ENCODE measurements at regions not wholly inside any gene's neighbourhood (a gene's known extent, or its start where the extent isn't known, plus 50 kb on each side); places are given as distances from the start of the nearest gene placed in this dataset.
"Not testable (repeated sequence)": the region's sequence is repeated elsewhere in the genome, so short reads cannot be mapped to it uniquely, and the experiment has no call there.

DNA sequence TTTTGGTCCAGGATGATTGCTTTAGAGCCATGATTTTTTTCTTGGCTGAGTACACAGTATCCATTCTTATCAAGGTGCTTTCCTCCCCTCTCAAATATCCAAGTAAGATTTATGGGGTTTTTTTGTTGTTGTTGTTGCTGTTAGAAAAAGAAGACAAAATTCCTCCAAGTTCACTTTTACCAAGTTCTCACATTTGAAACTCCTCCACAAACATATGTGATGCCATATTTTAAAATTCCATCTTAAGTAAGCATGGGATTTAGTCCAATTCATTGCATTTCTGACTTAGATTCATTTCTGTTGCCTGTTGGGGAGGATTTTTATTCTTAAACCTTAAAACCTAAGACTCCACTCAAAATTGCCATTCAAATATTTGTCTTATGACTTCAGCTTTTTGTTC, 128.6 kb upstream of the SPATA12 start:
- no peak overlapping the region for H3K9ac ChIP-seq (ENCODE audit: low read depth in 1 of 3, low read length in 3 of 3)
- no peak overlapping the region for H3K4me3 ChIP-seq (ENCODE audit: low read length in 3 of 3)
- peaks cover 9 to 13% (median 10%) of the 10 kb centered on the region in 3 donors for H3K4me1 ChIP-seq (ENCODE audit: control insufficient read depth in 3 of 3, insufficient read depth in 3 of 3, low read length in 3 of 3)
- no peak overlapping the region for H3K27ac ChIP-seq (ENCODE audit: low read depth, low read length)
- no peaks in the 10 kb centered on the region for H3K9me3 ChIP-seq (ENCODE audit: control insufficient read depth in 3 of 3, low read length in 3 of 3)
- H3K27me3 ChIP-seq (ENCODE audit: control insufficient read depth in 3 of 3, insufficient read depth in 3 of 3, low read length in 3 of 3) = no peaks in the 10 kb centered on the region
- H3K36me3 ChIP-seq (ENCODE audit: control insufficient read depth in 3 of 3, insufficient read depth in 3 of 3, low read length in 3 of 3) = no peaks in the 10 kb centered on the region

DNA sequence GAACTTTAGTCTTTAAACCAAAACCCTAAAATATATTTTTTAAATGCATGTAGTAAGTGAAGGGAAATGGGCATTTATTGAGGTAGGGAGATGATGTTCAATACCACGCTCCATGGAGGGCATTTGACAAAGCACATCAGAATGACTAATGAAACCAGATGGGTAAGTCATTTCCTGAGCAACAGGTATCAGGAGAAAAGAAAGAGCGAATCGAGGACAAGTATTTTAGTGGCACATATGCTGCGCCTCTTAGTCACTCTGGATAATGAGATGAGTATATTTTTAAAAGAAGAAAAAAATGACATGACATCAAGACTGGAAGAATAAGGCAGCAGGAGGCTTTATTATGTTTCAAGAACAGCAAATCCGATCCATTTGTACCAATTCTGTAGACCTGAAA, 129.0 kb upstream of the ARHGEF3 start:
- H3K27me3 ChIP-seq (ENCODE audit: control insufficient read depth in 3 of 3, insufficient read depth in 3 of 3, low read length in 3 of 3) = no peaks in the 10 kb centered on the region
- no peaks in the 10 kb centered on the region for H3K36me3 ChIP-seq (ENCODE audit: control insufficient read depth in 3 of 3, insufficient read depth in 3 of 3, low read length in 3 of 3)
- H3K9ac ChIP-seq (ENCODE audit: low read depth in 1 of 3, low read length in 3 of 3) = no peak overlapping the region
- no peak overlapping the region for H3K4me3 ChIP-seq (ENCODE audit: low read length in 3 of 3)
- H3K4me1 ChIP-seq (ENCODE audit: control insufficient read depth in 3 of 3, insufficient read depth in 3 of 3, low read length in 3 of 3) = peaks cover 17 to 22% (median 17%) of the 10 kb centered on the region in 3 donors
- H3K9me3 ChIP-seq (ENCODE audit: control insufficient read depth in 3 of 3, low read length in 3 of 3) = no peaks in the 10 kb centered on the region
- peak overlapping the region; percentile 59 for H3K27ac ChIP-seq (ENCODE audit: low read depth, low read length)

DNA sequence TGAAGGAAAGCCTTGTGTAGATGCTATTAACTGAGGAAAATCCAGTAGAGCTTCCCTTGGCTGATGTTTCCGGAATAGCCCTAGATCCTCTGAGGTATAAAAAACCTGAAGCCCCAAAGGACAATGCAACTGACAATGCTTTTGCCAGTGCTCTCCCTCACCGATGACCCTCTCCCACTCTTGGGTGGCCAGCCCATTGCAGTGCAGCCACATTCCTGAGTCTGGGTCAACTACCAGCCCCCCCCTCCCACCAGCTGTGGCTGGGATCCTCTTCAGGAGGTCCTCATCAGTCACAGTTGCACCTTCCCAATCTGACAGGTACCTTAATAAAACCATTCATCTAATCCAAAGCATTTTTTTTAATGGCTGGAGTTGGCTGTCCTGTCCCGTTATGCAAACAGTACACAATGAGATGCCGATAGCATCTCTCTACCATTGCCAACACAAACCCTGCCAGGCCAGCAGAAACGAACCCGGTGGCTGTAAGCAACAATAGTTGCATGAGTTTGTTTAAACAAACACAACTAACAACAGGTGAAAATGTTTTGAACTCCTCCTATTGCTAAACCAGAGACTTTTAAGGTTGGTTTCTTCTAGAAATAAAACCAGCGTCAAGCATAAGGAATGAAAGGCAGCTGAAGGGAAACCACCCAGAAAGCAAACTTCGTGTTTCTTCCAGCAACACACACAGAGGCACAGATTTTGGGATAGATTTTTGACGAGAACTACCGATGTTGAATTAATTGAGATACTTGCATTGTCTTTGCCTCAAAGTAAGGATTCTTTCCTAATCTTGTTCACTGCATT, 128.3 kb upstream of the ARHGEF3 start:
- H3K4me1 ChIP-seq (ENCODE audit: control insufficient read depth in 3 of 3, insufficient read depth in 3 of 3, low read length in 3 of 3) = peaks cover 20 to 23% (median 23%) of the 10 kb centered on the region in 3 donors
- peak overlapping the region; percentile 59 for H3K27ac ChIP-seq (ENCODE audit: low read depth, low read length)

DNA sequence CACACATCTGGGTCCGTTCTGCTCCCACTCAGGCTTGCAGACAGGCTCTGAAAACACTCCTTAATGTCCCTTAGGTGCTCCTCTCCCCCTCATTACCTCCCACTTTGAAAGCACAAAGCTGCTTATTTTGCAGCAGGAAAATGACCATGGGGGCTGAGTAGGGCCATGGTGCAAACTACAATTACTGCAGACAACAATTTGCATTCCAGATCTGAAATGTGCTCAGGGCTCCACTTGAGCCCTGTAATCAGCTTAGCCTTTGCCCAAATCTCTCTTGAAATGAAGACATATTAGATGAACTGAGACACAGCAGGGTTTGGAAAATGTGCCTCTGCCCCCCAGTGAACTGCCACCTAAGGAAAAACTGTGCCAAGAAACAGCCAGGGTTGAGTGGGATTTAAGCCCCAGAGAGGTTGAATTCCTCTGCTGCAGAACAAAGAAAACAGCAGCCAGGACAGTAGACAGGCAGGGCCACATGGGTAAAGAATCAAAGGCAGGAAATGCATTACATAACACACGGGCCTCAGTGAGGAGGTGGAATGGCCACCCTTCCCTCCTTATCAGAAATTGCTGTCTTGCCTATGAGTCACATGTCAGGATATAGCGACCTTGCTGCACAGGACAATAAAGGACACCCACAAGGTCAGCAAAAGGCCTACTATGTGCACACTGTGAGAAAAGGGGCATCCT, 126.8 kb upstream of the ARHGEF3 start:
- Histone ChIP-seq H3K27me3 (ENCODE audit: control insufficient read depth in 3 of 3, insufficient read depth in 3 of 3, low read length in 3 of 3) (no peaks in the 10 kb centered on the region), H3K9me3 (ENCODE audit: control insufficient read depth in 3 of 3, low read length in 3 of 3) (no peaks in the 10 kb centered on the region), H3K9ac (ENCODE audit: low read depth in 1 of 3, low read length in 3 of 3) (no peak overlapping the region), H3K36me3 (ENCODE audit: control insufficient read depth in 3 of 3, insufficient read depth in 3 of 3, low read length in 3 of 3) (no peaks in the 10 kb centered on the region), H3K4me3 (ENCODE audit: low read length in 3 of 3) (no peak overlapping the region), H3K27ac (ENCODE audit: low read depth, low read length) (no peak overlapping the region), H3K4me1 (ENCODE audit: control insufficient read depth in 3 of 3, insufficient read depth in 3 of 3, low read length in 3 of 3) (peaks cover 27 to 31% (median 30%) of the 10 kb centered on the region in 3 donors)

More for the DNA sequence above, 128.3 kb upstream of the ARHGEF3 start:
- Histone ChIP-seq H3K9me3 (ENCODE audit: control insufficient read depth in 3 of 3, low read length in 3 of 3) (no peaks in the 10 kb centered on the region), H3K9ac (ENCODE audit: low read depth in 1 of 3, low read length in 3 of 3) (no peak overlapping the region), H3K27me3 (ENCODE audit: control insufficient read depth in 3 of 3, insufficient read depth in 3 of 3, low read length in 3 of 3) (no peaks in the 10 kb centered on the region), H3K36me3 (ENCODE audit: control insufficient read depth in 3 of 3, insufficient read depth in 3 of 3, low read length in 3 of 3) (no peaks in the 10 kb centered on the region), H3K4me3 (ENCODE audit: low read length in 3 of 3) (no peak overlapping the region)

DNA sequence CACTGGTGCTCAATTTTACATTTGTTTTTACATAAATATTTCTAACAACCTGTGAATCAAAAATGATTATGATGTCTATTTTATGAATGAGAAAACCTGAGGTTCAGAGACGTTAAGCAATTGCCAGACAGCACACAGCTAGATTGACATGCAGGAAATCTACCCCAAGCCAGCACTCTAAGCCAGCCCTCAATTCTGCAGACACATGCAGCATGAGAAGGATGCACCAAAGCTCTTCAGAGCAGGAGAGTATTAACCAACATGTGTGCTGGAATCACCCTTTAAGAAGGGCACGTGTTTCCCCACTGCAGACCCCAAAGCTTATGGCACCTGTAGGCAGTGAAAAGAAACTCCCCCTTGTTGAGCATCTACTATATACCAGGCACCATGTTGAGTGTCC, 126.1 kb upstream of the ARHGEF3 start:
- no peaks in the 10 kb centered on the region for H3K9me3 ChIP-seq (ENCODE audit: control insufficient read depth in 3 of 3, low read length in 3 of 3)
- H3K9ac ChIP-seq (ENCODE audit: low read depth in 1 of 3, low read length in 3 of 3) = no peak overlapping the region
- H3K4me1 ChIP-seq (ENCODE audit: control insufficient read depth in 3 of 3, insufficient read depth in 3 of 3, low read length in 3 of 3) = peaks cover 27 to 32% (median 30%) of the 10 kb centered on the region in 3 donors
- H3K4me3 ChIP-seq (ENCODE audit: low read length in 3 of 3) = no peak overlapping the region
- no peaks in the 10 kb centered on the region for H3K36me3 ChIP-seq (ENCODE audit: control insufficient read depth in 3 of 3, insufficient read depth in 3 of 3, low read length in 3 of 3)
- H3K27ac ChIP-seq (ENCODE audit: low read depth, low read length) = no peak overlapping the region
- H3K27me3 ChIP-seq (ENCODE audit: control insufficient read depth in 3 of 3, insufficient read depth in 3 of 3, low read length in 3 of 3) = no peaks in the 10 kb centered on the region

DNA sequence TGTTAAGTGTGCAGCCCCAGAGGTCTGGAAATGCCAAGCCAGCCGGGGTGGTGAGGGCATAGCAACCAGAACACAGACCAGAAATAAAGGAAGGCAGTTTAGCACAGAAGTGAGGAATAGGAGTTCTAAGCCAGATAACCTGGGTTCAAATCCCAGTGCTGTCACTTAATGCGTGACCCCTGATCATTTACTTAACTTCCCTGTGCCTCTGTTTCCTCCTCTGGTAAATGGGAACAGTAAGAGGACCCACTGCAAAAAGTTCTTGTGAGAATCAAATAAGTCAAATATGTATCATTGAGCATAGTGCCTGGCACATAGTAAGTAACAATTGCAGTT, 125.2 kb upstream of the ARHGEF3 start:
- H3K27ac ChIP-seq (ENCODE audit: low read depth, low read length) = no peak overlapping the region
- H3K36me3 ChIP-seq (ENCODE audit: control insufficient read depth in 3 of 3, insufficient read depth in 3 of 3, low read length in 3 of 3) = no peaks in the 10 kb centered on the region
- H3K27me3 ChIP-seq (ENCODE audit: control insufficient read depth in 3 of 3, insufficient read depth in 3 of 3, low read length in 3 of 3) = no peaks in the 10 kb centered on the region
- H3K4me3 ChIP-seq (ENCODE audit: low read length in 3 of 3) = no peak overlapping the region
- H3K9ac ChIP-seq (ENCODE audit: low read depth in 1 of 3, low read length in 3 of 3) = no peak overlapping the region
- peaks cover 27 to 32% (median 30%) of the 10 kb centered on the region in 3 donors for H3K4me1 ChIP-seq (ENCODE audit: control insufficient read depth in 3 of 3, insufficient read depth in 3 of 3, low read length in 3 of 3)
- H3K9me3 ChIP-seq (ENCODE audit: control insufficient read depth in 3 of 3, low read length in 3 of 3) = no peaks in the 10 kb centered on the region

DNA sequence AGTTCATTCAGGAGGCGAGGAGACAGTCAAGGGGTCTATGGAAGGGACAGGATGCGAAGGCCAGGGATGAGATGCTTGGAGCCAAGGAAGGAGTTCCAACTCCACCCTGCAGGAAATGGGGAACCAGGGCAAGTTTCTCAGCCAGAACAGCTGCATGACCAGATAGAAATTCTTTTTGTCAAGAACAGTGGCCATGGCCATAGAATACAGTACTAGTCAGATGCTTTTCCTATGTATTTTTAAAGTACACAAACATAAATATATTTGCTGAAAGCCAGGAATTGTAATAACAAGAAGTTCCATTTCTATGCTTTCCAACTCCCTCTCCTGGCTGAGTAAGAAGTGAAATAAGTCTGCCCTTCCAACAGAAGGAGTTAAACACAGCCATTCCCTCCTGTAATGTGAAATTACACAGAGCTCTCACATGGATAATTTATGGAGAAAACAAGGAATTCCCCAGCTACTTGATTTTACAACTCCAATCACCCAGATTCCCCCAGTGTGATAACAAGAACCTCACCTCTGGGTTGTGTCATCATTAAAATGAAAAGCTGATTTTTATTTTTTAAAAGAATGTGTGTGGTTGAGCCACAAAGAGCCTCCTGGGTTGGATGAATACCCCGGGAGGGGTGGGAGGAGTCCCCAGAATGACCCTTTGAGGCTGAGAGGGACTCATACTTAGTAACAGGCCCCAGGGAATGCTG, 124.6 kb upstream of the ARHGEF3 start:
- no peaks in the 10 kb centered on the region for H3K36me3 ChIP-seq (ENCODE audit: control insufficient read depth in 3 of 3, insufficient read depth in 3 of 3, low read length in 3 of 3)
- H3K4me1 ChIP-seq (ENCODE audit: control insufficient read depth in 3 of 3, insufficient read depth in 3 of 3, low read length in 3 of 3) = peaks cover 27 to 36% (median 30%) of the 10 kb centered on the region in 3 donors
- no peaks in the 10 kb centered on the region for H3K27me3 ChIP-seq (ENCODE audit: control insufficient read depth in 3 of 3, insufficient read depth in 3 of 3, low read length in 3 of 3)
- H3K27ac ChIP-seq (ENCODE audit: low read depth, low read length) = no peak overlapping the region
- H3K9me3 ChIP-seq (ENCODE audit: control insufficient read depth in 3 of 3, low read length in 3 of 3) = no peaks in the 10 kb centered on the region
- no peak overlapping the region for H3K4me3 ChIP-seq (ENCODE audit: low read length in 3 of 3)
- no peak overlapping the region for H3K9ac ChIP-seq (ENCODE audit: low read depth in 1 of 3, low read length in 3 of 3)

DNA sequence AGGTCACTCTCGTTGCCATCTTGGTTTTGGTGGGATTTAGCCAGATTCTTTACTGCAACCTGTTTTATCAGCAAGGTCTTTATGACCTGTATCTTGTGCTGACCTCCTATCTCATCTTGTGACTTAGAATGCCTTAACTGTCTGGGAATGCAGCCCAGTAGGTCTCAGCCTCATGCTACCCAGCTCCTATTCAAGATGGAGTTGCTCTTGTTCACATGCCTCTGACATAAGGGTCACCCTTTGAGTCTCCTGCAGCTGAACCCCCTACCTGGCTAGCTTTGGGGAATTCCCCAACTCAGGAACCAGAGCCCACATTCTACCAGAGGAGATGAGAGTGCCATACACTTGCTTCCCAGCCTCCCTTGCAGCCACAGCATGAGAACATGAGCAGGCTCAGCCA, 123.0 kb upstream of the ARHGEF3 start:
- peak overlapping the region; percentile 39 for H3K27ac ChIP-seq (ENCODE audit: low read depth, low read length)
- not testable (repeated sequence) for H3K36me3 ChIP-seq (ENCODE audit: control insufficient read depth in 3 of 3, insufficient read depth in 3 of 3, low read length in 3 of 3); H3K4me3 ChIP-seq (ENCODE audit: low read length in 3 of 3); H3K27me3 ChIP-seq (ENCODE audit: control insufficient read depth in 3 of 3, insufficient read depth in 3 of 3, low read length in 3 of 3); H3K9ac ChIP-seq (ENCODE audit: low read depth in 1 of 3, low read length in 3 of 3); H3K9me3 ChIP-seq (ENCODE audit: control insufficient read depth in 3 of 3, low read length in 3 of 3)
- peaks cover 27 to 37% (median 30%) of the 10 kb centered on the region in 3 donors for H3K4me1 ChIP-seq (ENCODE audit: control insufficient read depth in 3 of 3, insufficient read depth in 3 of 3, low read length in 3 of 3)

DNA sequence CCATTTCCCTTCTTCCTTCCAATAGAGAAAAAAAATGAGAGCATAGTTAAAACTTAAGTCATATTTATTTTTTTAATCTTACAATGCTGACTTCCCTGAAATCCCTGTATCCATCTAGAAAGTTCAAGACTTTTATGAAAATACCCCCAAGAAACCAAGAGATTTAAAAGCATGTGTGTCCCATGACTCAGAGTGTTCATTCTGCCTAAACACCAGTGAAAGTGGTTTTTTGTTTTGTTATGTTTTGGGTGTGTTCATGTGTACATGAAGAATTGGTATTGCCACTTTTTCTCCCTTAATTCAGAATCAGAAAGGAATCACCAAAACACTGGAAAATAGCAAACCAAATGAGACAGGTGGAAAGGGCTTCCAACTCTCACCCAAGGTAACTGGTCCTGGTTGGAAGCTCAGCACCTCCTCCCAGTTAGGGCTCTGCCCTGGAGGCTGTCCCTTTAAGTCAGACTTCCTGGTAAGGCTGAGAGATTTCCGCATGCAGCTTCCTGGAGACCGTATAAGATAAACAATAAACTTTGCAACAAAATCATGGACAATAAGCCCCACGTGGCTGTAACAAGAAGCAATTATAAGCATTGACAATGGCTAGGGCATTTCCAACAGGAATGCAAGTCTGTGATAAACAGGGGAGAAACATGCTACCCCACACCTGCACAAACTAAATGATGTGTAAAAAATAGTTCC, 121.9 kb upstream of the ARHGEF3 start:
- H3K4me1 ChIP-seq (ENCODE audit: control insufficient read depth in 3 of 3, insufficient read depth in 3 of 3, low read length in 3 of 3) = peaks cover 27 to 32% (median 27%) of the 10 kb centered on the region in 3 donors
- no peak overlapping the region for H3K9ac ChIP-seq (ENCODE audit: low read depth in 1 of 3, low read length in 3 of 3)

More for the DNA sequence above, 121.9 kb upstream of the ARHGEF3 start:
- Histone ChIP-seq H3K27me3 (ENCODE audit: control insufficient read depth in 3 of 3, insufficient read depth in 3 of 3, low read length in 3 of 3) (no peaks in the 10 kb centered on the region), H3K4me3 (ENCODE audit: low read length in 3 of 3) (no peak overlapping the region), H3K36me3 (ENCODE audit: control insufficient read depth in 3 of 3, insufficient read depth in 3 of 3, low read length in 3 of 3) (no peaks in the 10 kb centered on the region), H3K9me3 (ENCODE audit: control insufficient read depth in 3 of 3, low read length in 3 of 3) (no peaks in the 10 kb centered on the region), H3K27ac (ENCODE audit: low read depth, low read length) (peak overlapping the region; percentile 59)

Data from skeletal muscle tissue (tissue), 3 donors.